DOHH2 (cell line): ENCODE measurements at regions not wholly inside any gene's neighbourhood (a gene's known extent, or its start where the extent isn't known, plus 50 kb on each side); places are given as distances from the start of the nearest gene placed in this dataset.

Source experiments
- H3F3A ChIP-seq: fragments of 200-600 bp; sonication (generic), shearing (Covaris generic); 2 replicates; pipeline ENCODE4 v1.6.0; 2016; ENCODE audit warnings: antibody characterized with exemption, mild to moderate bottlenecking; ENCODE audit not compliant: control insufficient read depth, insufficient read depth
- H3K27ac ChIP-seq: fragments of 200-600 bp; sonication (generic); 2 replicates; pipeline ENCODE4 v1.5.1; 2014; ENCODE audit warnings: low read depth, mild to moderate bottlenecking, low read length, moderate library complexity
- H3K27me3 ChIP-seq: fragments of 200-600 bp; sonication (generic); 2 replicates; pipeline ENCODE4 v1.6.1; 2014; ENCODE audit warnings: mild to moderate bottlenecking, low read length, mixed read lengths; ENCODE audit not compliant: control insufficient read depth
- H3K36me3 ChIP-seq: fragments of 200-600 bp; sonication (generic); 2 replicates; pipeline ENCODE4 v1.6.1; 2014; ENCODE audit warnings: mild to moderate bottlenecking, low read length, moderate library complexity, mixed read lengths; ENCODE audit not compliant: control insufficient read depth
- H3K4me1 ChIP-seq: fragments of 200-600 bp; sonication (generic); 2 replicates; pipeline ENCODE4 v1.6.1; 2014; ENCODE audit warnings: mild to moderate bottlenecking, low read length, mixed read lengths; ENCODE audit not compliant: control insufficient read depth
- H3K4me2 ChIP-seq: fragments of 200-600 bp; sonication (generic); 2 replicates; pipeline ENCODE4 v1.6.0; 2014; ENCODE audit warnings: mild to moderate bottlenecking, low read length, moderate library complexity
- H3K4me3 ChIP-seq: fragments of 200-600 bp; sonication (generic); 2 replicates; pipeline ENCODE4 v1.5.1; 2014; ENCODE audit warnings: mild to moderate bottlenecking, low read length, mixed read lengths
- H3K79me2 ChIP-seq: fragments of 200-600 bp; sonication (generic); 2 replicates; pipeline ENCODE4 v1.6.1; 2014; ENCODE audit warnings: mild to moderate bottlenecking, low read length, mixed read lengths; ENCODE audit not compliant: control insufficient read depth
- H3K9me2 ChIP-seq: fragments of 200-600 bp; sonication (generic); replicated peaks from 2 replicates; pipeline ENCODE4 v1.6.1; 2014; ENCODE audit warnings: mild to moderate bottlenecking, low read length, mixed read lengths; ENCODE audit not compliant: control insufficient read depth
- H3K9me3 ChIP-seq: fragments of 200-600 bp; sonication (generic); 2 replicates; pipeline ENCODE4 v1.6.1; 2014; ENCODE audit warnings: antibody characterized with exemption, low read length, mixed read lengths; ENCODE audit not compliant: control insufficient read depth, insufficient read depth
- H4K20me1 ChIP-seq: fragments of 200-600 bp; sonication (generic); 2 replicates; pipeline ENCODE4 v1.6.0; 2014; ENCODE audit warnings: low read depth, mild to moderate bottlenecking, antibody characterized with exemption, low read length, moderate library complexity; ENCODE audit not compliant: control insufficient read depth, insufficient read depth
- EZH2phosphoT487 ChIP-seq: fragments of 200-600 bp; sonication (generic); IDR thresholded peaks from 2 replicates; pipeline ENCODE4 v1.6.1; 2017; ENCODE audit warnings: borderline replicate concordance, mild to moderate bottlenecking, antibody characterized with exemption, low read length, moderate library complexity, mixed read lengths
- TF ChIP-seq, protein P1 (sequence below): fragments of 200-600 bp; sonication (generic); IDR thresholded peaks from one replicate; pipeline ENCODE4 v1.5.1; 2014; ENCODE audit warnings: antibody characterized with exemption, mild to moderate bottlenecking, low read depth, low read length; ENCODE audit not compliant: poor library complexity, severe bottlenecking

DNA sequence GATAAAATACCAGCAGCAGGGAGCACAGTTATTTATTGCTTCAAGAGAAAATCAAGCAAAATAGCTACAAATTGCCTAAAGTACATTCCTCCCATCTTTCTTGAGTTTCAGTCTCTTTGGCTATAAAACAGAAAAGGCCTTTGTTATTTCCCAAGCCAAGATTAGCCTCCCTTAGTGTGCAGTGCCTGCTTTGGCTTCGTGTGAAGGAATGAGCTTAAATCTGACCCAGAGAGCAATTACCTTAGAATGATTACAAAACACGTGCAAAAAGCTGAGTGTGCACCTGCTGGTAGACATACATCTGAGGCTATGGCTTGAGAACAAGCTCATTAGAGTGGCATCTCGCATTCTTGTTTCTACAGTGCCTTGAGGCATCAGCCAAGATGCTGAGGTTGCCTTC, 250.8 kb downstream of the C4orf33 start:
- no peak overlapping the region for H3K4me3 ChIP-seq
- H3K27ac ChIP-seq, result no peak overlapping the region
- H3K9me2 ChIP-seq, result no peaks in the 10 kb centered on the region
- H3K9me3 ChIP-seq, result no peaks in the 10 kb centered on the region
- TF ChIP-seq, protein P1, sequence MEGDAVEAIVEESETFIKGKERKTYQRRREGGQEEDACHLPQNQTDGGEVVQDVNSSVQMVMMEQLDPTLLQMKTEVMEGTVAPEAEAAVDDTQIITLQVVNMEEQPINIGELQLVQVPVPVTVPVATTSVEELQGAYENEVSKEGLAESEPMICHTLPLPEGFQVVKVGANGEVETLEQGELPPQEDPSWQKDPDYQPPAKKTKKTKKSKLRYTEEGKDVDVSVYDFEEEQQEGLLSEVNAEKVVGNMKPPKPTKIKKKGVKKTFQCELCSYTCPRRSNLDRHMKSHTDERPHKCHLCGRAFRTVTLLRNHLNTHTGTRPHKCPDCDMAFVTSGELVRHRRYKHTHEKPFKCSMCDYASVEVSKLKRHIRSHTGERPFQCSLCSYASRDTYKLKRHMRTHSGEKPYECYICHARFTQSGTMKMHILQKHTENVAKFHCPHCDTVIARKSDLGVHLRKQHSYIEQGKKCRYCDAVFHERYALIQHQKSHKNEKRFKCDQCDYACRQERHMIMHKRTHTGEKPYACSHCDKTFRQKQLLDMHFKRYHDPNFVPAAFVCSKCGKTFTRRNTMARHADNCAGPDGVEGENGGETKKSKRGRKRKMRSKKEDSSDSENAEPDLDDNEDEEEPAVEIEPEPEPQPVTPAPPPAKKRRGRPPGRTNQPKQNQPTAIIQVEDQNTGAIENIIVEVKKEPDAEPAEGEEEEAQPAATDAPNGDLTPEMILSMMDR, result no peak
- TF ChIP-seq EZH2phosphoT487, result no peak
- H3K36me3 ChIP-seq, result no peaks in the 10 kb centered on the region
- H3K4me2 ChIP-seq, result no peak overlapping the region
- H4K20me1 ChIP-seq, result no peaks in the 10 kb centered on the region
- H3K4me1 ChIP-seq, result no peaks in the 10 kb centered on the region
- H3K27me3 ChIP-seq, result no peaks in the 10 kb centered on the region
- no peaks in the 10 kb centered on the region for H3F3A ChIP-seq
- no peaks in the 10 kb centered on the region for H3K79me2 ChIP-seq

DNA sequence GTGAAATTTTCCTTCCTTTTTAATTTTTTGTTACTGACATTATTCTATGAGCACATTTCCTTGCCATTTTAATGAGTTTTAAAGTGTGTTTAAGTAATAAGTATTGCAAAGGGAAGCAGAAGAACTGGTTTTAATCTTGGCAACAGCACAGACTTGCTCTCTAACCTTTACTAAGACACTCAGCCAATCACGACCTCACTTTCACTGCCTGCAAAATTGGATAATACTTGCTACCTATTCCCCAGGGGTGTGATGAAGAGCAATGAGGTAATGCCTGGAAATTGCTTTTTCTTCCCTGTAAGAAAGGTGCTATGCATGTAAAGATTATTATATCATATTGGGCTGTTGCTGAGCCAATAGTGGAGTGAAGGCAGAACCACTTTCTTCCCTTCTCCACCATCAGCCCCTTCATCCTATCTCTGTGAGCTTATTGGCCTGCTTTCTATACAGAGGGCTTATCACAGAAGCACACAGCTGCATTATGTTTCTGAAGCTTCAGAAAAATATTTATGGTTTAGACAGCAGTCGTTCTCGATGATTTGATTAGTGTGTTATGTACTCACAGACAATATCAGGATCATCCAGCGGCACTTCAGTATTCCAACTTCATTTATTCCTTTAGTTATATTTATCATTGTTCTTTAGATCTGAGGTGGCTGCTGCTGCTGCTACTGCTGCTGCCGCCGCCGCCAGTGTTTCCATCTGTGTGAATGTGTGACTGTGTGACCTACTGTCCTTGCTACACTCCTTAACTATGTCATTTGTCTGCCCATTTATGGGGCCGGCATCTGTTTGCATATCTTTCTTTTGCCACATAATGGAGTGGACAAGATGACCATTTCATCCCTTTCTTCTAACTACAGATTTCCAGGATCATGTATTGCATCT, 255.1 kb downstream of the C4orf33 start:
- Histone ChIP-seq H3F3A (no peaks in the 10 kb centered on the region), H4K20me1 (no peaks in the 10 kb centered on the region), H3K4me3 (no peak overlapping the region), H3K4me1 (no peaks in the 10 kb centered on the region), H3K79me2 (no peaks in the 10 kb centered on the region), H3K36me3 (no peaks in the 10 kb centered on the region), H3K9me3 (no peaks in the 10 kb centered on the region), H3K27ac (no peak overlapping the region), H3K9me2 (no peaks in the 10 kb centered on the region), H3K4me2 (no peak overlapping the region), H3K27me3 (0 out of 2 replicates have a peak, but pooled peaks cover 3% of the 10 kb centered on the region)
- TF ChIP-seq, protein P1, result no peak
- no peak for TF ChIP-seq EZH2phosphoT487

DNA sequence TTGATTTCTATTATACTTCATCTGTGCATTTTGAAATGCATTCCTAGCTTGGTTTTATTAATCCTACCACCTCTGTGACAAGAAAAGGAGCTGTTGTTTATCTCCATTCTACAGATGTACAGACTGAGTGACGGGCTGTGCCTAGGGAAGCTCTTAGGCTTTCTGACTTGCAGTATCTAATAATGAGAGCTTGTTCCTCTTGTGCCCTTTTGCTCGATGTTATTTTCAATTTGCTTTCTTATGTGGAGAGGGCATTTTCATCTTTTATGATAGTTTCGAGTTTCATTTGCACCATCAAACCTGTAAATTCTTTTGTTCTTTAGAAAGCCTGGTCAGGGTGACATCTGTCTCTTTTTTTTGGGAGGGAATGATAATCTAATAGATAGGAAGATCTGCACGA, 256.5 kb downstream of the C4orf33 start:
- TF ChIP-seq, protein P1, result no peak
- TF ChIP-seq EZH2phosphoT487, result no peak
- H3K4me1 ChIP-seq, result no peaks in the 10 kb centered on the region
- no peaks in the 10 kb centered on the region for H3K79me2 ChIP-seq
- no peaks in the 10 kb centered on the region for H3K9me3 ChIP-seq
- no peak overlapping the region for H3K4me3 ChIP-seq
- no peak overlapping the region for H3K27ac ChIP-seq
- H3K4me2 ChIP-seq, result no peak overlapping the region
- H3K9me2 ChIP-seq, result no peaks in the 10 kb centered on the region
- H3K36me3 ChIP-seq, result no peaks in the 10 kb centered on the region
- 0 out of 2 replicates have a peak, but pooled peaks cover 3% of the 10 kb centered on the region for H3K27me3 ChIP-seq
- no peaks in the 10 kb centered on the region for H3F3A ChIP-seq
- no peaks in the 10 kb centered on the region for H4K20me1 ChIP-seq
